HUES48 (cell line): ENCODE measurements at regions not wholly inside any gene's neighbourhood (a gene's known extent, or its start where the extent isn't known, plus 50 kb on each side); places are given as distances from the start of the nearest gene placed in this dataset.
A peak's percentile ranks its signal among the peaks of the same experiment; 100 is the strongest.

Experiments used
- H3K27ac ChIP-seq: one replicate; pipeline ENCODE4 v1.7.0; 2013; ENCODE audit warnings: low read depth, low read length, inconsistent platforms
- H3K27me3 ChIP-seq: 2 replicates; pipeline ENCODE4 v1.6.1; 2013; ENCODE audit warnings: mild to moderate bottlenecking, low read length; ENCODE audit not compliant: control insufficient read depth, insufficient read depth
- H3K36me3 ChIP-seq: 2 replicates; pipeline ENCODE4 v1.6.1; 2013; ENCODE audit warnings: low read length; ENCODE audit not compliant: control insufficient read depth, insufficient read depth
- H3K4me1 ChIP-seq: 2 replicates; pipeline ENCODE4 v1.6.1; 2013; ENCODE audit warnings: mild to moderate bottlenecking, low read length; ENCODE audit not compliant: control insufficient read depth, insufficient read depth
- H3K4me3 ChIP-seq: 2 replicates; pipeline ENCODE4 v1.5.1; 2013; ENCODE audit warnings: mild to moderate bottlenecking, low read depth, low read length
- H3K9ac ChIP-seq: 2 replicates; pipeline ENCODE4 v1.6.1; 2013; ENCODE audit warnings: mild to moderate bottlenecking, low read depth, low read length, moderate library complexity
- H3K9me3 ChIP-seq: 2 replicates; pipeline ENCODE4 v1.6.1; 2013; ENCODE audit warnings: low read length; ENCODE audit not compliant: control insufficient read depth, insufficient read depth

DNA sequence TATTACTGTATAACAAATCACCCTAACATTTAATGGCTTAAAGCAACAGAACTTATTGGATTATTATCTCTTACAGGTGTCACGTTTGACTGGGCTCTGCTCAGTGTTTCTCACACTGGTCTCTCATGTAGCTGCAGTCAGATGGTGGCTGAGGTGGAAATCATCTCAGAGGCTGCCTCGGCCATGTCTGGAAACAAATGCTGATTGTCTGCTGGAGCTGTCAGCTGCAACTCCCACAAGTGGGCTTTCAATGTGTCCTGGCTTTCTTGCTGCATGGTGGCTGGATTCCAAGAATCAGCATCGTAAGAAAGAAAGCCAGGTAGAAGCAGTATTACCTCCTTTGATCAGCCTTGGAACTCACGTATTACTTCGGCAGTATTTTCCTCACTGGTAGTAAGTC is 277.6 kb downstream of the SPANXN1 start:
- Histone ChIP-seq H3K27me3 (no peaks in the 10 kb centered on the region), H3K4me1 (no peaks in the 10 kb centered on the region), H3K27ac (no peak overlapping the region), H3K9me3 (peaks cover 25% of the 10 kb centered on the region), H3K36me3 (no peaks in the 10 kb centered on the region), H3K9ac (no peak overlapping the region), H3K4me3 (no peak overlapping the region)

DNA sequence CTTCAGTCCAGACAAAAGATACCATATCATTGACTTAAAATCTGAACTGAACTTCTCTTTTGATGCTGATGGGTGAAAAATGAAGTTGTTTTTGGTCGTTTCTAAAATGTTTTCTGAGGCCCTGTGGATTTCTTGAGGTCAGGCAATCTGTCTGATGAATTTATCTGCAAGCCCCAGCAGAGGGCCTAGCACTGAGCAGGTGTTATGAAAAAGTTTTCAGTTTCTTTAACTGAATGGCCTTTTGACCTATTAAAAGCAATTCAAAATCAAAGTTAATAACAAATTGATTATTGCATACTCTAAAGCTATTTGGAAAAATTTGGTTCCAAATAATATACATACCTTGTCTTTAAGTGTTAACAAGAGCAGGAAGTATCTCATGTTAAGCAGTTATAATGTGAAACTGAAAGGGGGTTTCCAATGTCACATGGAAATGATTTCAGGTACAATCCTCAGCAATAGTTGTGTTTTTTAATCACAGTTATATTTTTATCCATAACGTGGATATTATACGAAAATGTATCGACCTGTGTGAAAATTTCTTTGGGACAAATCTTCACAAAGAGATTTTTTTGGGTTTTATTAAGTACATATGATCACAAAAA is 285.0 kb downstream of the SPANXN1 start:
- Histone ChIP-seq H3K9ac (no peak overlapping the region), H3K36me3 (no peaks in the 10 kb centered on the region), H3K4me3 (no peak overlapping the region), H3K9me3 (peaks cover 31% of the 10 kb centered on the region), H3K27me3 (no peaks in the 10 kb centered on the region), H3K27ac (no peak overlapping the region), H3K4me1 (no peaks in the 10 kb centered on the region)

DNA sequence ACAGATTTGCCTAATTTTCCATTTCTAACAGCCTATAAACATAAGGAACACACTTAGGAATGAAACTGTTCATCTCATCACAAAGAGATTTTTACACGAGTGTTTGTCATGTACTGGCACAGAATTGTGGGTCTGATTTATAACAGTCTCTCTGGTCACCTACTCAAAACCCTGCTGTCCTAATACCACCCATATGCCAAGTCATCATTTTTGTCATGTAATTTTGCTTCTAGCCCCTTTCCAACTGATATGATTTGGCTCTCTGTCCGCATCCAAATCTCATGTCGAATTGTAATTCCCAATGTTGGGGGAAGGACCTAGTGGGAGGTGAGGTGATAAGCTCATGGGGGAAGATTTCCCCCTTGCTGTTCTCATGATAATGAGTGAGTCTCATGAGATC is 284.1 kb upstream of the SLITRK2 start:
- no peaks in the 10 kb centered on the region for H3K4me1 ChIP-seq
- H3K4me3 ChIP-seq: no peak overlapping the region
- no peaks in the 10 kb centered on the region for H3K27me3 ChIP-seq
- H3K36me3 ChIP-seq: no peaks in the 10 kb centered on the region
- peaks cover 36% of the 10 kb centered on the region for H3K9me3 ChIP-seq
- no peak overlapping the region for H3K9ac ChIP-seq
- H3K27ac ChIP-seq: no peak overlapping the region

DNA sequence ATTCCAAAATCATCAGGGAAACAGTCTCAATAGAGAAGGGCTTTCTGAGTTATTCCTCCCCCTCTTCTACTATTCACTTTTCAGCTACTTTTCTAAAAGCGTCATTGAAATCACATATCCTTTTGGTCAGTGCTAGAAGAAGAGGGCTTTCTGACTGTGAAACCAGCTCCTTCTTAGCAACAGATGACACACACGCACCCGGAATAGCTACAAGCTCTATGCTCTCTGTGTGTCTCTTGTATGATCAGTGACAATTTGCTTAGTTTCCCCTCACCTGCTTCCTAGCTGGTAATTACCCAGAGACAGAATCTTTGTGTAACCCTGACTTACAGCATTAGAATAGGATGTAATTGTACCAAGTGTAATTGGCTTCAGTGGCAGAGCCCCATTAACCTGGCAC is 268.1 kb upstream of the SLITRK2 start:
- Histone ChIP-seq H3K4me1 (no peaks in the 10 kb centered on the region), H3K4me3 (no peak overlapping the region), H3K9me3 (peaks cover 35% of the 10 kb centered on the region), H3K27me3 (no peaks in the 10 kb centered on the region), H3K9ac (no peak overlapping the region), H3K27ac (no peak overlapping the region), H3K36me3 (no peaks in the 10 kb centered on the region)

DNA sequence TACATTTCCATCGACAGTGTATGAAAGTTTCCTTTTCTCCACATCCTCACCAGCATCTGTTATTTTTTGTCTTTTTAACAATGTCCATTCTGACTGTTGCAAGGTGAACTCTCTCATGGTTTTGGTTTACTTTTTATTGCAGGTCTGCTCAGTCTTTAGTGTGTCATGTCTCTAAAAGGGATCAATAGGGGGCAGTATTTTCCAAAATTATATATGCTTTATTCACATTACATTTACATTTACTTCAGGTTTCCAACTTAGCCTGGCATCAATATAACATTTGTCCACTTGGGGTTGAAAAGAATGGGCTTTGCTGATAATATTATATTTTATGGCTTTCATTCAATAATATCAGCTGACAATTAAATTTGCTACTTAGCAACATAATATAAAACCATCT is 265.0 kb upstream of the SLITRK2 start:
- H3K4me1 ChIP-seq: no peaks in the 10 kb centered on the region
- no peaks in the 10 kb centered on the region for H3K27me3 ChIP-seq
- H3K27ac ChIP-seq: no peak overlapping the region
- H3K36me3 ChIP-seq: no peaks in the 10 kb centered on the region
- peaks cover 20% of the 10 kb centered on the region for H3K9me3 ChIP-seq
- H3K9ac ChIP-seq: no peak overlapping the region
- no peak overlapping the region for H3K4me3 ChIP-seq

DNA sequence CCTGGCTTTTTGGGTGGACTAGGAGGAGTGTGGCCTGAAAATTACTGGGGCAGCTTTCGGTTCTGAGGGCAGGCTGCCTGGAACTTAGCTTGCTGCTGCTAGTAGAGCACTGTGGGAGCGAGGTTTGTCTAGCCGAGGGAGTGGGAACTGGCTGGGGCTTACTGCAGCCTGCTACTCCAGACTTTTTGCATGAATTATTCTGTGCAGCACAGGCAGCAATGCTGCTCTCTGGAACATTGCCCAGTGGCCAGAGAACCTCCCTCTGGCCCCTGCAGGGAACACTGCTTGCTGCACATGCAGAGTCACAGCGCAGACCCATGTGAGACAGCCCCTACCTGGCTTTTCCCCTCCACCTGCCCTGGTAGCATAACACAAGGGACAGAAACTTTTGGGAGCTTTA is 263.9 kb upstream of the SLITRK2 start:
- H3K9me3 ChIP-seq: peaks cover 24% of the 10 kb centered on the region
- no peak overlapping the region for H3K27ac ChIP-seq
- no peak overlapping the region for H3K9ac ChIP-seq
- H3K36me3 ChIP-seq: no peaks in the 10 kb centered on the region
- no peak overlapping the region for H3K4me3 ChIP-seq
- no peaks in the 10 kb centered on the region for H3K27me3 ChIP-seq
- H3K4me1 ChIP-seq: no peaks in the 10 kb centered on the region

DNA sequence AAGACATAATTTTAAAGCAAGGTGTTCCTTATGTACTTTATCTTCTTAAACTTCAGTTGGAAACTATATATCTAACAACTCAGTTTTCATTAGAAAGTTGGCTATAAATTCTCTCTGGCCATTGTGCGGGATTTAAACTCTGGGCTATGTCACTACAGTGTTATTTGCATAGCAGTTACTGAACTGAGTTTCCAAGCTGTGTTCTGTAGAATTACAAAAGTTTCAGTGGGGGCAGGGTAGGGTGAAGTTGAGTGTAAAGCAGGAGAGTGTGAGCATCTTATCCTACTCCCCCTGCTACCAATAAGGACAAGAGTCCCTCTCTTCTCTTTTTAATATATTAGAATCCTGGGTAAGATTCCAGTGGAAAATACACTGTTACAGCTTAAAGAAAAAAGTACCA is 254.5 kb upstream of the SLITRK2 start:
- peak overlapping the region; percentile 27; the same call in 1 of the 2 replicates for H3K4me3 ChIP-seq
- H3K27me3 ChIP-seq: no peaks in the 10 kb centered on the region
- no peak overlapping the region for H3K27ac ChIP-seq
- H3K4me1 ChIP-seq: peaks cover 10% of the 10 kb centered on the region; the same call in 1 of the 2 replicates
- peaks cover 9% of the 10 kb centered on the region; the same call in 1 of the 2 replicates for H3K9me3 ChIP-seq
- no peaks in the 10 kb centered on the region for H3K36me3 ChIP-seq
- no peak overlapping the region for H3K9ac ChIP-seq

DNA sequence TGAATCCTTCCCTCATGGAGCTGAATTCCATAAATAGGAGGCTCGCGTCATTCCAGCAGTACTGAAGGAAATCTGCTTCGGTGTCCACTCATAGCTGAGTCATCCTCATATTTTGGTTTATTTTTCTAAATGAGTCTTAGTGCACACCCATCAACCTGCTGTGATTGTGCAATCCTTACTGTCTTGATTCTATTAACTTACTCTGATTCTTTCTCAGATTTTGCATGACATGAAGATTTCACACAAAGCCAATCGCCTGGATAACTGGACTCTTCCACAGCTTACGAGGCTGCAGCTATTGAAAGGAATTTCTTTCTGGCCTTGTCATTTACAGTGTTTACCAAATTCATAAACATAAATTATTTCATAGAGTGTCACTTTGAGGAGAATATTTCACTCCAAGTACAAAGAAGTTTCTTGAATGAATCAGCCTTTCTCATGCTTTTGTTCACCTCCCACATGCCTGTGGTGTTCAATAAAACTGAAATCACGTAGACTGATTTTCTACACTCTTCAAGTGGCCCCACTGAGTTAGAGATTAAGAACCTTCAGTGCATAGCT is 207.6 kb upstream of the SLITRK2 start:
- Histone ChIP-seq H3K36me3 (no peaks in the 10 kb centered on the region), H3K4me1 (no peaks in the 10 kb centered on the region), H3K27ac (no peak overlapping the region), H3K4me3 (no peak overlapping the region), H3K9me3 (peaks cover 13% of the 10 kb centered on the region; the same call in 1 of the 2 replicates), H3K9ac (no peak overlapping the region), H3K27me3 (no peaks in the 10 kb centered on the region)

DNA sequence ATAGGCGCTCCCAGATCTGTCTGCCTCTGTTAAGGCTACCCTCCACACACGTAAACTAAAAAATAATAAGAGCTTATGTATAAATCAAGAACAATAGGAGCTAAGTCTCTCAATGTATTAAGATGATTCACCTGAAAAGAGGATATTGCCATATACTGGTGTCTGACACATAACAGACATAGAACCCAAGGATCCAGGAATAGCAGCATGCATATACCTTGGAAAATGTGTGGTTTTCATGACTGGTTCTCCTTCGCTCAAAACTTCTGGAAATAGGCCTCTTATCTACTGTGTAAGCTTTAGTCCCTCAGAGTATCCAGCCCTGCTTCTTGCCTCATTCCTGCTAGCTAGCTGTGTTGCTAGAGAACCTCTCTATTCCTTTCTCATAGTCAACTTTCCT is 203.7 kb upstream of the SLITRK2 start:
- Histone ChIP-seq H3K4me3 (no peak overlapping the region), H3K9me3 (peaks cover 16% of the 10 kb centered on the region; the same call in 1 of the 2 replicates), H3K4me1 (no peaks in the 10 kb centered on the region), H3K9ac (no peak overlapping the region), H3K36me3 (no peaks in the 10 kb centered on the region), H3K27ac (no peak overlapping the region), H3K27me3 (no peaks in the 10 kb centered on the region)

DNA sequence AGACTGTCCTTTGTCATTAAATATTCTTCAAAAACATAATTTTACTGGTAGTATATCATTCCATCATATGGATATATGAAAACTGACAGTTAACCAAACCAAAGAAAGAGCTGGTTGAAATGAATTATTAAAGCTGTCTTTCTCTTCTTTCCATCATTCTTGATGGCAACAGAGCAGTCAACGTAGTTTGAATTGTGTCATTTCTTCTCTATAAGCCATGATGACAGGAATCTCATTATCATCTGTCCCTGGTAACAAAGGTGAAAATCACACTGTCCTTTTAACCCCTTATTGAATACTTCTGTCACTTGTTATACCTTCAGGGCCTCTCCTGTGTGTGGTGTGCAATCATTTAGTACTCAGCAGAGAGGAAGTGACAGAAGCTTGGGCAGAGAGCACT is 197.0 kb upstream of the SLITRK2 start:
- no peaks in the 10 kb centered on the region for H3K4me1 ChIP-seq
- no peak overlapping the region for H3K9ac ChIP-seq
- H3K9me3 ChIP-seq: peaks cover 17% of the 10 kb centered on the region
- no peak overlapping the region for H3K27ac ChIP-seq
- no peak overlapping the region for H3K4me3 ChIP-seq
- no peaks in the 10 kb centered on the region for H3K36me3 ChIP-seq
- H3K27me3 ChIP-seq: no peaks in the 10 kb centered on the region

DNA sequence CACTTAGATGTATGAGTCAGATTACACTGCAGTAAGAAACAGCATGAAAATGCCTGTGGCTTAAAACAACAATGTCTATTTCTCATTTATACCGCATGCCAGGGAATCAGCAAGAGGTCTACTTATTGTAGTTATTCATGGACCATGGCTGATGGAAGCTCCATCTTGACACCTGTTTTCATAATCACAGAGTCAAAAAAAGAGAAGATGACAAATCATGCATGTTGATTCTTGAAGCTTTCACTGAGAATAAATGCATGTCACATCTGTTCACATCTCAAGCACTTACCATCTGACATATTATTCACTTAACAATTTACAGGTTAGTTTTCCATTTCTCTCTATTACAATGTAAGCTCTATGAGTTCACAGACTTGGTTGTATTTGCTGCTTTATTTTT is 194.2 kb upstream of the SLITRK2 start:
- no peak overlapping the region for H3K9ac ChIP-seq
- H3K27ac ChIP-seq: no peak overlapping the region
- H3K9me3 ChIP-seq: peaks cover 19% of the 10 kb centered on the region
- H3K36me3 ChIP-seq: no peaks in the 10 kb centered on the region
- H3K4me1 ChIP-seq: no peaks in the 10 kb centered on the region
- H3K27me3 ChIP-seq: no peaks in the 10 kb centered on the region
- H3K4me3 ChIP-seq: no peak overlapping the region
